Endometrium (tissue), 2 donors: ENCODE measurements at regions not wholly inside any gene's neighbourhood (a gene's known extent, or its start where the extent isn't known, plus 50 kb on each side); places are given as distances from the start of the nearest gene placed in this dataset.

ENCODE experiments used
- FAIRE-seq: peaks from 2 replicates; lab custom pipeline; 2012; peaks lifted over from hg19 to GRCh38; lab: Jason Lieb, UNC
- donor health status: control.
- donor health status: control.

GRCh38 chr10:44476409-44477045 lies 91.6 kb upstream of the CXCL12 start:
- no peak for FAIRE-seq

GRCh38 chr10:44477046-44477425 lies 92.1 kb upstream of the CXCL12 start:
- no peak for FAIRE-seq

GRCh38 chr10:44478040-44478439 lies 93.1 kb upstream of the CXCL12 start:
- FAIRE-seq: no peak

- no peak for FAIRE-seq
Measured at GRCh38 chr10:44478876-44479705, 94.2 kb upstream of the CXCL12 start.

- peak; percentile 86 for FAIRE-seq
Measured at GRCh38 chr10:44492678-44493077, 107.8 kb upstream of the CXCL12 start.

- no peak for FAIRE-seq
Measured at GRCh38 chr10:44498222-44498621, 113.3 kb upstream of the CXCL12 start.

- no peak for FAIRE-seq
Measured at GRCh38 chr10:44500451-44500850, 115.6 kb upstream of the CXCL12 start.

- FAIRE-seq: no peak
Measured at GRCh38 chr10:44506386-44506785, 121.5 kb upstream of the CXCL12 start.

- no peak for FAIRE-seq
Measured at GRCh38 chr10:44510379-44511115, 125.7 kb upstream of the CXCL12 start.

- no peak for FAIRE-seq
Measured at GRCh38 chr10:44511166-44511565, 126.3 kb upstream of the CXCL12 start.

- FAIRE-seq: no peak
Measured at GRCh38 chr10:44511601-44512000, 126.7 kb upstream of the CXCL12 start.

- FAIRE-seq: no peak
Measured at GRCh38 chr10:44512431-44513022, 127.6 kb upstream of the CXCL12 start.

GRCh38 chr10:44513591-44513990 lies 128.7 kb upstream of the CXCL12 start:
- no peak for FAIRE-seq

GRCh38 chr10:44516891-44517290 lies 132.0 kb upstream of the CXCL12 start:
- FAIRE-seq: no peak

- FAIRE-seq: no peak
Measured at GRCh38 chr10:44517635-44518034, 132.7 kb upstream of the CXCL12 start.

GRCh38 chr10:44519361-44519760 lies 134.5 kb upstream of the CXCL12 start:
- no peak for FAIRE-seq

GRCh38 chr10:44520651-44521050 lies 135.8 kb upstream of the CXCL12 start:
- no peak for FAIRE-seq

GRCh38 chr10:44539178-44539577 lies 154.3 kb upstream of the CXCL12 start:
- FAIRE-seq: no peak

GRCh38 chr10:44552726-44553125 lies 167.8 kb upstream of the CXCL12 start:
- peak; percentile 78 for FAIRE-seq

GRCh38 chr10:44557596-44558191 lies 172.8 kb upstream of the CXCL12 start:
- no peak for FAIRE-seq

- no peak for FAIRE-seq
Measured at GRCh38 chr10:44558521-44558920, 173.6 kb upstream of the CXCL12 start.

GRCh38 chr10:44564361-44564760 lies 179.5 kb upstream of the CXCL12 start:
- FAIRE-seq: no peak
